Mesenchymal stem cell (in vitro differentiated cells and primary cell): ENCODE measurements at regions not wholly inside any gene's neighbourhood (a gene's known extent, or its start where the extent isn't known, plus 50 kb on each side); places are given as distances from the start of the nearest gene placed in this dataset.

Experiments used
- DNase-seq: peaks from one replicate; pipeline ENCODE4 v3.0.0-alpha.2; 2013
- H2AFZ ChIP-seq: one replicate; pipeline ENCODE4 v1.6.1; 2013; ENCODE audit warnings: low read depth, mild to moderate bottlenecking, control low read depth, inconsistent platforms, low read length, moderate library complexity
- H2AK5ac ChIP-seq: 2 replicates; pipeline ENCODE4 v1.6.1; 2013; ENCODE audit warnings: low read length, moderate library complexity, mild to moderate bottlenecking, inconsistent platforms; ENCODE audit not compliant: severe bottlenecking
- H2BK120ac ChIP-seq: one replicate; pipeline ENCODE4 v1.6.1; 2013; ENCODE audit warnings: low read depth, mild to moderate bottlenecking, inconsistent platforms, low read length, moderate library complexity
- H2BK12ac ChIP-seq, 2 experiments: one replicate each; pipeline ENCODE4 v1.6.1; 2013; ENCODE audit warnings: inconsistent platforms in 2 of 2, low read length in 2 of 2, mild to moderate bottlenecking in 2 of 2, moderate library complexity in 2 of 2, control low read depth in 1 of 2
- H2BK15ac ChIP-seq: one replicate; pipeline ENCODE4 v1.6.1; 2013; ENCODE audit warnings: mild to moderate bottlenecking, low read depth, inconsistent platforms; ENCODE audit not compliant: poor library complexity, severe bottlenecking
- H2BK5ac ChIP-seq: 2 replicates; pipeline ENCODE4 v1.6.1; 2013; ENCODE audit warnings: low read depth, mild to moderate bottlenecking, low read length, control low read depth, inconsistent platforms; ENCODE audit not compliant: poor library complexity, severe bottlenecking
- H3K14ac ChIP-seq, 2 experiments: one replicate each; pipeline ENCODE4 v1.6.1; 2013; ENCODE audit warnings: inconsistent platforms in 2 of 2, low read length in 2 of 2, control low read depth in 1 of 2, mild to moderate bottlenecking in 1 of 2, moderate library complexity in 1 of 2
- H3K18ac ChIP-seq, 2 experiments: one replicate each; pipeline ENCODE4 v1.6.1; 2013; ENCODE audit warnings: inconsistent platforms in 2 of 2, low read length in 2 of 2, control low read depth in 1 of 2, low read depth in 1 of 2, mild to moderate bottlenecking in 1 of 2
- H3K23ac ChIP-seq, 2 experiments: one replicate each; pipeline ENCODE4 v1.6.1; 2013; ENCODE audit warnings: inconsistent platforms in 2 of 2, low read length in 2 of 2, mild to moderate bottlenecking in 2 of 2, moderate library complexity in 2 of 2, control low read depth in 1 of 2
- H3K27ac ChIP-seq: 2 replicates; pipeline ENCODE4 v1.5.1; 2013; ENCODE audit warnings: mild to moderate bottlenecking, moderate library complexity, low read length, control low read depth, inconsistent platforms; ENCODE audit not compliant: poor library complexity, severe bottlenecking
- H3K27me3 ChIP-seq, 2 experiments: 2 replicates each; pipeline versions ENCODE4 v1.6.1 to v1.7.0; 2013; ENCODE audit warnings: low read length in 2 of 2, mild to moderate bottlenecking in 2 of 2, moderate library complexity in 2 of 2, control low read depth in 1 of 2, inconsistent platforms in 1 of 2; ENCODE audit not compliant: control insufficient read depth in 1 of 2, insufficient read depth in 1 of 2
- H3K36me3 ChIP-seq, 2 experiments: 2 replicates each; pipeline versions ENCODE4 v1.6.1 to v1.7.0; 2013; ENCODE audit warnings: low read length in 2 of 2, control low read depth in 1 of 2, inconsistent platforms in 1 of 2, low read depth in 1 of 2, mild to moderate bottlenecking in 1 of 2; ENCODE audit not compliant: insufficient read depth in 2 of 2, control insufficient read depth in 1 of 2
- H3K4ac ChIP-seq, 2 experiments: one replicate each; pipeline ENCODE4 v1.6.1; 2013; ENCODE audit warnings: inconsistent platforms in 2 of 2, low read length in 2 of 2, mild to moderate bottlenecking in 2 of 2, moderate library complexity in 2 of 2, control low read depth in 1 of 2, low read depth in 1 of 2
- H3K4me1 ChIP-seq: 2 replicates; pipeline ENCODE4 v1.6.1; 2013; ENCODE audit warnings: low read depth, low read length, control low read depth; ENCODE audit not compliant: control insufficient read depth, insufficient read depth
- H3K4me2 ChIP-seq: 2 replicates; pipeline ENCODE4 v1.6.1; 2013; ENCODE audit warnings: low read length, mild to moderate bottlenecking, inconsistent platforms; ENCODE audit not compliant: poor library complexity, severe bottlenecking
- H3K4me3 ChIP-seq, 2 experiments: 2 replicates each; pipeline versions ENCODE4 v1.5.1 to v1.7.0; 2013; ENCODE audit warnings: low read length in 2 of 2, mild to moderate bottlenecking in 2 of 2, control low read depth in 1 of 2, low read depth in 1 of 2; ENCODE audit not compliant: insufficient read depth in 1 of 2
- H3K79me1 ChIP-seq: replicated peaks from 2 replicates; pipeline ENCODE4 v1.6.1; 2013; ENCODE audit warnings: mild to moderate bottlenecking, control low read depth, low read length, inconsistent platforms; ENCODE audit not compliant: poor library complexity, severe bottlenecking
- H3K9ac ChIP-seq: 2 replicates; pipeline ENCODE4 v1.7.0; 2013; ENCODE audit warnings: mild to moderate bottlenecking, low read length, moderate library complexity
- H3K9me3 ChIP-seq: 2 replicates; pipeline ENCODE4 v1.7.0; 2013; ENCODE audit warnings: mild to moderate bottlenecking, low read length; ENCODE audit not compliant: control insufficient read depth
- H4K8ac ChIP-seq: one replicate; pipeline ENCODE4 v1.6.1; 2013; ENCODE audit warnings: inconsistent platforms, mild to moderate bottlenecking, low read length, moderate library complexity
- H4K91ac ChIP-seq: one replicate; pipeline ENCODE4 v1.6.1; 2013; ENCODE audit warnings: mild to moderate bottlenecking, low read length, inconsistent platforms
- WGBS: methylation state at CpG from one replicate; pipeline ENCODE4 v1.1.7; 2013; ENCODE audit warnings: mixed read lengths; 5-methylcytosine and 5-hydroxymethylcytosine counted together

DNA sequence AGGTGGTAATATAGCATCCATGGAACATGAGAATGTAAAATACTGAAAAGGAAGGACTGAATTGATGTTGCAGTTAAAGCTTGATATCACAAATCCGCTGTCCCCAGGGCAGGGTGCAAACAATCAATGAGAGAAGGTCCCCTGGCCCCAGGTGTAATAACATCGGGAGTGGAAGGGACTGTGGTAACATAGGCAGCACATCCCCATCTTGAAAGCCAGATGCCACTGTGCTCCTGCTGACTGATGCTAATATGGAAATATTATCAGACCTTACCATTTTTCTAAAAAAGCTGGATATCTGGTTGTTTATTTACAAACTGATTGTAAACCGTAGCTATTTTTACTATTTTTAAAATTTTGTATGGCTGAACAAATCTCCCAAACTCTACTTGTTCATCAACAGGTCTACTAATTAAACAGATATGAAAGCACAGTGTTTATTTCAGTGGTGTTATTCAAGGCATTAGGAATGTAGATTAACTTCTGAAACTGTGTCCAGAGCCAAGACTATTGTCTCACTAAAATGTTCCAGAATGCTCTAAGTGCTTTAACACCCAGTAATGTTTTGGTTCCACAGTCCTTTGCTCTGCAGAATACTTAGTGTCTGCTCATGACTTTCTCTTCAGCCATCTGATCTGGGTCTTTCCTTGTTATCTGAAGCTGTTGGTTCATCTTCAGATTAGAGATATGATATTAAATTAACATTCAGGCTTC lies 386.0 kb upstream of the RARB start:
- Histone ChIP-seq H2AFZ (no peak overlapping the region), H3K4ac (no peak overlapping the region), H3K27ac (no peak overlapping the region), H4K8ac (no peak overlapping the region), H3K4me2 (no peak overlapping the region), H2AK5ac (no peak overlapping the region), H3K14ac (peak overlapping the region in 1 of 2 experiments; percentile 60), H2BK5ac (no peak overlapping the region), H3K36me3 (no peaks in the 10 kb centered on the region), H2BK12ac (no peak overlapping the region), H2BK15ac (no peak overlapping the region), H3K9me3 (no peaks in the 10 kb centered on the region), H3K9ac (no peak overlapping the region), H4K91ac (no peak overlapping the region), H3K79me1 (no peaks in the 10 kb centered on the region), H3K23ac (no peak overlapping the region), H3K27me3 (no peaks in the 10 kb centered on the region), H3K4me1 (no peaks in the 10 kb centered on the region), H3K4me3 (no peak overlapping the region), H3K18ac (peak overlapping the region in 1 of 2 experiments; percentile 24), H2BK120ac (no peak overlapping the region)
- 97% methylated on average over 2 of the region's 3 CpGs for WGBS
- no peak for DNase-seq

DNA sequence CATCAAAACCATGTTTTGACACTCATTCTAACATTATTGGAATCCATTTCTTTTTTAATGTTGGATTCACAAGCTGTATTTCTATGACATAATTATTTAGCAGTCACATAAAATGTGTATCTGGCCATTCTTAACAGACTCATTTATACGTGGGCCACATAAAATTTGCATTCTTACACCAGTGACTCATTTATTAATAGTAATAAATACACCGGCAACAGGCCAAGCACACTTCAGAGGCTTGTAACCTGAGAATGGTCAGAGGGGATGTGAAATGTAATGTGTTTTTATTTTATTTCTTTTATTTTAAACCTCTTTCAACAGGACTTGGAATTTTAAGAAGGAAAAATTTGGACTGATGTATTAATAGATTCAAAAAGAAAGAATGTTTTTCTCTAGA lies 384.9 kb upstream of the RARB start:
- WGBS = no CpG with 5 or more reads among the region's 2 CpGs
- Histone ChIP-seq H4K8ac (no peak overlapping the region), H3K18ac (no peak overlapping the region), H3K27ac (no peak overlapping the region), H3K14ac (no peak overlapping the region), H3K36me3 (no peaks in the 10 kb centered on the region), H2AK5ac (no peak overlapping the region), H3K79me1 (no peaks in the 10 kb centered on the region), H3K4me1 (no peaks in the 10 kb centered on the region), H3K9me3 (no peaks in the 10 kb centered on the region), H3K4ac (no peak overlapping the region), H2BK5ac (no peak overlapping the region), H2BK12ac (no peak overlapping the region), H4K91ac (no peak overlapping the region), H2BK120ac (no peak overlapping the region), H3K4me3 (no peak overlapping the region), H2BK15ac (no peak overlapping the region), H3K4me2 (no peak overlapping the region), H3K27me3 (no peaks in the 10 kb centered on the region), H3K9ac (no peak overlapping the region), H3K23ac (no peak overlapping the region), H2AFZ (no peak overlapping the region)
- DNase-seq = no peak

GRCh38 chr3:25043749-25044148 lies 384.3 kb upstream of the RARB start:
- Histone ChIP-seq H2BK120ac (no peak overlapping the region), H3K27me3 (no peaks in the 10 kb centered on the region), H3K79me1 (no peaks in the 10 kb centered on the region), H2BK12ac (no peak overlapping the region), H4K8ac (no peak overlapping the region), H3K27ac (no peak overlapping the region), H3K23ac (no peak overlapping the region), H2AK5ac (no peak overlapping the region), H2AFZ (no peak overlapping the region), H3K4me2 (no peak overlapping the region), H3K9me3 (no peaks in the 10 kb centered on the region), H4K91ac (no peak overlapping the region), H3K4ac (no peak overlapping the region), H2BK15ac (no peak overlapping the region), H3K9ac (no peak overlapping the region), H2BK5ac (no peak overlapping the region), H3K4me3 (no peak overlapping the region), H3K14ac (no peak overlapping the region), H3K36me3 (no peaks in the 10 kb centered on the region), H3K18ac (no peak overlapping the region), H3K4me1 (no peaks in the 10 kb centered on the region)
- 85% methylated on average over 3 of the region's 3 CpGs for WGBS
- no peak for DNase-seq

DNA sequence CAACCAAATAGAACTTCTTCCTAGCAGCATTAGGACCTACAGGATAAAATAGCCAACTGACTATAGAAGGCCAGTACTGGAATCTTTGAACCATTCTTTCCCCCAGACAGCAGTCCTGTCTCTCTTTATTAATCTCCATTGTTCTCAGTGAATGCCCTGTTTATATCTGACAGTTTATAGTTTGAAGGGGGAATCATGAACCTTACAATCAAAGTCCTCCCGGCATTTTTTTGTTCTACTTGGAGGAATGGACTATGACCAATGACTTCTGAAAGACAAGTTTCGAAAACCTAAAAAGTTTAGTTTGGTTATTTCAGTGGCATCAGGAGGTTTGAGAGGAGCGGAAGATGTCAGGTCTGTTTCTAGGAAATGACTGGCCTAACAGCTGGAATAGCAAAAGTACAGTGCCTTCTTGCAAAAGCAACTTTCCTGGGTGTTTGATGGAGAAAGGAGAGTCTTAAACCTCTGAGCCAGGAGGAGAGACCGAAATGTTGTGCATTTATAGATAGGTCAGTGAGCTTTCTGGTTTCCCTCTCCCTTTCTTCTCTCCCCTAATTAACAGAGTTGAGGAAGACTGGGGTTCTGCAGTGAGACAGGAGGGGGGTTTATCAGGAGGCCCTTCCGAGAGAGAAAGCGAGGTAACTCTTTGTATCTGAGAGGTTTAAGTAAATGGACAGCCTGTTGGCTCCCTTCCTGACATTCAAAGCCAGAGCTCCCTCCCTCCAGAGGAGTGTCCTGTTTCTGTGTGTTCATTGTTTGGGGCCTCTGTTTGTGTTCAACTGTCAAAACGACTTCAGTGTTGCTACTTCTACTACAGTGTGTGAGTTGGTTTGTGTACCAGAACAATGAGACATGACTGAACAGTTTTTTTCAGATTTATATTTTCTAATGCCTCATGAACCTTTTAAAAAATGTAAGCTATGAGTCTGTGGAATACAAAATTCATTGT lies 383.0 kb upstream of the RARB start:
- WGBS = 63% methylated on average over 6 of the region's 7 CpGs
- Histone ChIP-seq H3K4me1 (no peaks in the 10 kb centered on the region), H2AFZ (no peak overlapping the region), H3K27ac (no peak overlapping the region), H2BK15ac (no peak overlapping the region), H4K8ac (peak overlapping the region; percentile 7), H3K18ac (peak overlapping the region in 1 of 2 experiments; percentile 21), H2AK5ac (no peak overlapping the region), H2BK12ac (peak overlapping the region in 1 of 2 experiments; percentile 25), H2BK120ac (no peak overlapping the region), H3K14ac (no peak overlapping the region), H4K91ac (no peak overlapping the region), H3K9me3 (no peaks in the 10 kb centered on the region), H3K4me2 (no peak overlapping the region), H3K9ac (no peak overlapping the region), H3K4me3 (no peak overlapping the region), H3K4ac (no peak overlapping the region), H3K23ac (no peak overlapping the region), H3K79me1 (no peaks in the 10 kb centered on the region), H3K27me3 (no peaks in the 10 kb centered on the region), H3K36me3 (no peaks in the 10 kb centered on the region), H2BK5ac (no peak overlapping the region)
- DNase-seq = peak; percentile 24
